Dedifferentiated amniotic fluid mesenchymal stem cell (primary cell): ENCODE measurements at regions not wholly inside any gene's neighbourhood (a gene's known extent, or its start where the extent isn't known, plus 50 kb on each side); places are given as distances from the start of the nearest gene placed in this dataset.
"Not testable (repeated sequence)": the region's sequence is repeated elsewhere in the genome, so short reads cannot be mapped to it uniquely, and the experiment has no call there.

Experiments used
- DNase-seq: peaks from one replicate; pipeline ENCODE4 v3.0.0-alpha.2; 2016; ENCODE audit errors: extremely low spot score

DNA sequence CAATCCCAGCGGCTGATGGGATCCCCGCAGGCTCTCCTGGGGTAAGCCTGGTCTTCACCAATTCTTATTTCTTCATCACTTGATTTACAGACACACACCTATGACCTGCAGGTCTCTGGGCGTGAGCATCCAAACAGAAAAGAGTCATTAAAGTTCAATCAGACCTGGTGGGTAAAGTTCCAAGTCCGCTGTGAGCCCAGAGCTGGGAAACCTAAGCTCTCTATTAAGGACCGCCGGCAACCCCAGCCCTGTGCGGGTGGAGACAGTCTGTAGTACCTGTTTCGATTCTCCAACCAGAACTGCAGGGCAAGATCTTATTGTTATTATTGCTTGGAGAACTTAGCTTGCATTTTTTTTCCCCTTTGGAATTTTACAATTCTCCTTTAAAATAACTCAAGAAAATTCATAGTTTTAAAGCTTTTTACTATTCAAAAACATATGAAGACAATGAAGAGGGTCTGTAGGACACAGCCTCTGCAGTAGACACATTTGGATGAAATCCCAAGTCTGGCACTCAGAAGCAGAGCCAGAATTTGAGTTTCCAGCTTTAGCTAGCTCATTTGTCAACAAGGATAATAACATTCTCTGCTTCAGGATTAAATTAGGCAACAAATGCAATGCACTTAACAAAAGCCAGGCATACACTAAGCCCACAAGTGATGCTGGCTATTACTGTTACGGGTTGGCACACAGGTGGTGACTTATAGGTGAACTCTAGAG, 376.4 kb downstream of the INSIG2 start:
- no peak for DNase-seq

DNA sequence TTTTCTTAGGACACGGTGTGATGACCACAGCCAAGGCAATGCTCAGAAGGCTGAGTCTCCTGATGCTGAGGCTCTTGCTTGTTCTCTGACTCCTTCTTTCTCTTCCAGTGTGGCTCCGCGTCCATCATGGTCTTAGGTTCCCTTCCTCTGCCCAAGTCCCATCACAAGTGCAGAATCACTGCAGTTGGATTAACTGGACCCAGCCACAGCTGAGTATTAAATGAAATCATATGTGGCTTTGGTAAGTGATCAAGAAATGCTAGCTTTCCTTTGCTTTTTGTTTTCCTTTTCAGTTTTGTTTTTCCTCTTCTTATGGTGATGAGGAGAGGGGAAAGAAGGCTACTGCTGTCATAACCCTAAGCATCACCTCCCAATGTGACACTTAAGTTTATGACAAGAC, 375.8 kb downstream of the INSIG2 start:
- no peak for DNase-seq

DNA sequence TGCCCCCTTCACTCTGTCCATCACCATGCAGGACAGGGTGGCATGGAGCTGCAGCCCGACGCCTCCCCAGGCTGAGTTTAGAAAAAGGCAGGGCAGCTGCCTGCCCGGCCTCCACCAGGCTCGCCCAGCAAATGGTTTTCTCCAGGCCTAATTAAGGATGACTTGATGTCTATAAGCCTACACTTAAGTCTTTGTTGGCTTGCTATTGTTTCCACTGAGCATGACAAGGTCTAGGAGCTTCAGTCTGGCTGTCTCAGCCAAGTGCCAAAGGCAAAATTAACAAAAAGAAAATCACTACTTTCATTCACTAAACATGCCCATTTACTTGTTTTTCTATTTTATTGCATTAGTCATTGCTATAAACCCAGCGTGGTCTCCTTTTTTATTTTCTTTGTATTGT, 372.2 kb downstream of the INSIG2 start:
- no peak for DNase-seq

DNA sequence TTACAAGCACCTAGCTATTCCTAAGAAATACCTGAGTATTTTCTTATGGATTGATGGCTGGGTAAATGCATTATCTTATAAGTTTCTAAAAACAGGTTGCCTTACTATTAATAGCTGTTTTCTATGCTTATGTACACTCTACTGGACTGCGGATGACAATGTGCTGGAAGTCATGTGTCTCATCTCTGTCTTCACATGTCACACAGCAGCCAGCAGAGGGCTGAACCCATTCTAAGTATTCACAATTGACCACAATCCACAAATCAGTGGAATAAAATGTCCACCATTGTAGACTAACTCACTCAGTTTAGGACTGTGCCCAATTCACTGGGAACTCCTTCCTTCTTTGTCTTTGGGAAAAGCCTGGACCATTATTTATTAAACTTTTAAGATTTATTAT, 371.2 kb downstream of the INSIG2 start:
- DNase-seq: no peak

DNA sequence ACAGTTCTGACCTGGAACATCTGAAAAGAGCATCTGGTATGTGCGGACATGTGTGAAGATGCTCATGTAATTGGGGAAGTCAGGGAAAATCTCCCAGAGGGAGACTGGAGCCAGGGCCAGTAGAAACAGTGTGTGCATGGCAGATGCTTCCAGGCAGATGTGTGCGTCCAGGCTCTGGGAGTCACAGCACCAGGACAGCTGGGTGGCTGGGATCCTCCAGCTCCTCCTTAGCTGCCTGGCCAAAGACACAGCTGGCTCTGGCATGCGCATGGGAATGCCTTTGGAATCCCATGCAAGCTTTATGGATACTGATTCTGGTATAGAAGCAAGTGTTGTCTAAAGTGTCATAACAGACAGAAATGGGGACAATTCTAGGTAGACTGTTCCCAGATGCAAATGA, 369.7 kb downstream of the INSIG2 start:
- DNase-seq: no peak

DNA sequence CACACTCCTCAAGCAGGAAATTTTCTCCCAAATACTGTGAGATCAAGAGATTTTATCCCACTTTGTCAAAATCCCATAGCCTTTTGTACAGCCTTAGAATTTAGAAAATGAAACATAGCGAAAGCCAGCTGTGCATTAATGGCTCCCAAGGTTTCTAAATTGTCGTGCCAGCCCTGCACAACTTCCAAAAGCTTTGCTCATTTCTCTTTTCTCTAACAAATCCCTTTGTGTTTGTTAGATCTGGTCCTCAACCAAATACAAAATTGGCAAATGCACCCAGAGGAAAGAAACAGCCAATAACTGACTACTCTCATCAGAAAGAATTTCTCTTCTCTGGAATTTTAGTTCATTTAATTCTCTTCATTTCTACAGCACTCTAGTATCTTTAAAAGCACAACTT, 361.1 kb downstream of the INSIG2 start:
- no peak for DNase-seq

DNA sequence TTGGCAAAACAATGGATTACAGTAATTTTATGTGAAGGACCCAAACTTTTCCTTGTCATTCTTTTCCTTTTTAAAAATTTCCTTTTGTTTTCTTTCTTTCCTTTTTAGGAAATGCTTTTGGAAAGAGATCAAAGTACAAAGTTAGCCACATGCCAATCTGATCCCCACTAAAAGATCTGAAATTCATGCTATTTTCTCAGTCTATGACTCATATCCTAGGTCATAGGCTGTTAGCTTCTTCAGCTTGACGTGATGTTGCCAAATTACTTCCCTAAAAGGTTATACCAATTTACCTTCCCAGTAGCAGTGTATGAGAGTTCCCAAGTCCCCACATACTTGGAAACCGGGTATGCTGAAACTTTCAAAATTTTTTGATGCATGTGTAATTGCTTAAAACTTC, 355.3 kb downstream of the INSIG2 start:
- no peak for DNase-seq

DNA sequence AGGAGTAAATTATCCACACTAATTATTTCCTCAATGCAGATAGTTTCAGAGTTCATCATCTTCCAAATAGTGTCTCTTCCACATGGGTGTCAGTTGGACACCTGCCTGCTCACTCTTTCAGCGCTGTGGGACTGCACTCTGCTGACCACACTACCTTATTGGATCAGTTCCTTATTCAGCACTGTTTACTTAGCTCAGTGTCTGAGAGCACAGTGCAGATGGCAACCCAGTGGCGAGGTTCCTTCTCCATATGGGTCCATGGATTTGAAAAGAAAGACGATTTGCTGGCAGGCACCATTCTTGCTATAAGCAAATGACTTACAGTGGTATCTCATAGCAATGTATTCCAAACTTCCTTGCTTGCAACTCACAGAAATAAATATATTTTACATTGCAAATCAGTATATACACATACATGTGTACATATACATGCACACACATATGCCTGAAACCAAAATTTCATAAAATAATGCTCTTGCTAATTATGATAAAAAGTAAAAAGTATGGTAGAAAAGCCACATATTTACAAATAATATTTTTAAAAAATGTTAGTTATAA, 354.8 kb downstream of the INSIG2 start:
- DNase-seq: no peak

DNA sequence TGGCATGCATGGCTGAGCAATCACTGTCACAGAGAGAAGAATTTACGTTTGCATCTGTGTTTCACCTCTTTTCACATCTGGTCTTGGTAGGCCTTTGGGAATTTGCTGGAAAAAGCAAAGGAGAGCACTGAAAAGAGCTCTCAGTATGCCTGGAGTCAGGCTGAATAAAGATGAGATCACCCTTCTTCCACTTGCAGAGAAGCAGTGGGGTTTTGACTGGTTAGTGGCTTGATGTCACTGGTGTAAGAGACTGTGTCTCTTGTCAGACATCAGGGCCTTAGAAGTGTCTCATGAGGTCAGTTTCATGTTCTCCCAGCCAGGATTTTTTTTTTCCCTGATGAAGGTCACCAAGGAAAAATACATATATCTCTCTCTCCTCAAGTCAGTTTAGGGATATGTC, 353.8 kb downstream of the INSIG2 start:
- DNase-seq: no peak

DNA sequence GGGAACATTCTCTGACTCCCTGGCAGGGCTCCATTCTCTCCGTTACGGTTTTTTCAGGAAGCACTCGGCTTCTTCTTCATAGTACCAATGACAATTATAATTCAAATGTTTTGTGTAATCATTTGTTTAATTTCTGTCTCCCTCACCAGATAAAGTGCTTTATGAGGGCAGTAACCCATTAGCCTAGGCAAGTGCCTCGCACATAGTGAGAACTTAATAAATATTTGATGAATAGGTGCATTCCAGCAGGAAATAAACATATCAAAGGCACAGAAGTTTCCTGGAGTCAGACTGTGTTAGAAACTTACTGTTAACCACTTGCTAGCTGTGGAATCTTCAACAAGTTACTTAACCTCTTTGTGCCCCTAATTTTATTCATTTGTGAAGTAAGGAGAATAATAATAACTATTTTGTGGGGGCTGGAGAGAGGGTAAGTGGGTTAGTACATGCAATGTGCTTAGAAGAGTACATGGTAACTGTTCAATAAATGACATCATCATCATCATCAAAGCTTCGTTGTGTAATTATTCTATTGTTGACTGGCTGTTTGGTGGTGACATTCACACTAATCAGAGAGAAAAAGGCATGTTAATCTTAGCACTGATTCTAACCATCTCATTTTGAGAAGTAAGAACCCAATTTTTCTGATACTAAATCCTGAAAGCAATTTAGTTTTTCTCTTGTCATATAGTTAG, 352.3 kb downstream of the INSIG2 start:
- no peak for DNase-seq

DNA sequence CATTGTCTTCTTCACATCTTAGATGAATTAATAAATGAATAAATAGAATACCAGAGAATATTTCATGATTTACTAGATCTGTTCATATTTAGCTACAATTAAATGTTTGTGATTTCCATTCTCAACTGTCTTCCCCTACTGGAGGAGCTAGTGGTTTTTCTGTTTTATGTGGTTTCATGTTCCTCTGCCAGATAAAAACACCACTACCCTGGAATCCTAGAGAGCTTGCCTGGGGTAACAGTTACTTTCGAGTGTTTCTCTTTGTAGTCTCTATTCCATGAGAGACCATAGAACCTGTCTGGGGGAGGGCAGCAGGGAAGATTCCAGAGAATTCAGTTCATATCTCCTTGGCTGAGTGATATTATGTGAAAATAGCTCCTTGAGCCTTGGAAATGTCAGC, 349.2 kb downstream of the INSIG2 start:
- DNase-seq: no peak

DNA sequence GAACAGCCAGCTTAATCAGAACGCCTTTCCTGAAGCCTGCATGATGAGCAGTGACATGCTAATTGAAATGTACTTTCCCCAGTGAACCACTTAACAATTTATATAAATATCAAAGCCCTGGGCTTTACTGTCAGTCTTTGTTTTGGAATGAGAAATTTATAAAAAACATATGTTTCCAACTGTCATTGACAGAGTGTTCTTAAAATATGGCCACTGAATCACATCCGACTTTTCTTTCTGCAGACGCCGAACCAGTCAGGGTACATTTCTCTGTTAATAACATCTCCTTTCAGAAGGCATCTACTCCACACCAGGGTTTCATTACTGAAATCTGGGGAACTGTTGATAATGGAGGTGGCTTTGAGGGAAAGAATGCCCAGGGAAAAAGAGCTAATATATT, 343.7 kb downstream of the INSIG2 start:
- DNase-seq: no peak

DNA sequence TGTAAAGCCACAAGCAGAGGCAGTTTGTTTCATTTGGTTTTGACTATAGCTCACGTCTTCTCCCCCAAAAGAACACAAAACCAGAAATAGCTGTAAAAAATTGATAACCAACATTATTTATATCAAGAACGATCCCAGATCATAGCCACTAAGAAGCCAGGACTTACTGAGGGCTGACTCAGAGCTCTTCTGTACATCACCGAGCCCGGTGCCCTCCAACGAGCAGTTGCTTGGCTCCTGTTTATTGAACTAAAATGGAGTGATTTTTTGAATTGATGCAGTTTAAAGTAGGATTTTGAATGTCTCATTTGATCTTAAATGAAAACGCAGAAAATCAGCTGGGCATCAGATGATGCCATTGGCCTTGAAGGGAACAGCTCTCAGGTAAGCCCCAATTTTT, 343.3 kb downstream of the INSIG2 start:
- DNase-seq: peak; percentile 5

DNA sequence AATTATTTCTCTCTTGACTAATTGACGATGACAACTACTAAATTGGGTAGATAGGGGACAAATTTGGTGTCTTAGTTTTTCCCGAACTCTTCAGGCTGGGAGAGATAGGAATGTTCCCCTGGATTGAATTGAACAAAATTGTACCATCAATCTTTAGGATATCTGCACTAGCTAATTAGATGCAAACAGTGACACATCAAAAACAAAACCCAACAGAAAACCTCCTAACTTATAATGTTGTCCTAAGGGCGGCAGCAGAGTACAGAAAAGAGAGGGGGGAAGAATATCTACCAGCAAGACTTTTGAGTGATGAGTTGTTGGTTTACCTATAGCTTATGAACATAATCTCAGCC, 342.9 kb downstream of the INSIG2 start:
- DNase-seq: no peak

DNA sequence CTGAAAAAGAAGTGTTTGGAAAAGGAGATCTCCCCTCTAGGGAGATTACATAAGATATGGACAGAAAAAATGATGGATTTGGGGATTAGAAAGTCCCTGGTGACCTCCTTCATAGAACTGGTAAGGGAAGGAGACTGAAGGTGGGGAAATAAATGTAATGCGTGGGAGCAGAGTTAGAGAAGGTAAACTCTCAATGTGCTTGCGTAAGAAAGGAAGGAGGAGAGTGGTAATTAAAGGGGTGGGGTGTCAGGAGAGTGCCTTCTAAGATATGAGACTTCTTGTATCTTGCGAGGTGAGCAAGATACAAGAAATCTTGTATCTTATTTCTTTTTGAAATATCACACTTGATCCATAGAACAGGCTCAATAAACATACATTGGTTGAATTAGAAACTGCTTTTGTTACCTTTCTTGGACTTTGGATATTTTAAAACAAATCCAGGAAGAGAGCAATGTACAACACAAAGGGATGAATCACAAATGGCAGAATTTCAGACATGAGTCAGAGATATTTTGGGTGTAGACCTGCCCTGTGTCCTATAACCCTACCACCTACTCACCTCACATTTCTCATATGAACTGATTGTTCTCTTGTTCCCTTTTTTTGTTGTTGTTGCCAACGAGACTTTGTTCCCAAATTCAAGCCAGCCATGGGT, 342.4 kb downstream of the INSIG2 start:
- DNase-seq: no peak

DNA sequence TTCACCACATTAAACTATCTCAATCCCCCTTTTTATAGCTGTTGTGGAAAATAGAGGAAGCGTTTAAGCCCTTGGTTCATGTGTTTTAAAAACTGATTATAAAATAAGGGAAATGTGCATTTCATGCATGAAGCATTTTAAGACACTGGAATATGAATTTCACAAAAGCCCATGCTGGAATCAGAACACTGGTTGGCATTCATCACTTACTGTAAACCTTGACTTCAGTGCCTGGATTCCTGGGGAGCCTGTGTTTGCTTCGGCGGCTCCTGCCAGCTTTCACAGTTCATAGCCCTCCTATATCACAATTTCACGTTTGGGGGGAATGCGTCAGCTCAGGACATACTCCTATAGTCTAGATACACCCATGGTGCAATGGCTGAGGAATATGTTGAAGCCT, 336.9 kb downstream of the INSIG2 start:
- DNase-seq: no peak

DNA sequence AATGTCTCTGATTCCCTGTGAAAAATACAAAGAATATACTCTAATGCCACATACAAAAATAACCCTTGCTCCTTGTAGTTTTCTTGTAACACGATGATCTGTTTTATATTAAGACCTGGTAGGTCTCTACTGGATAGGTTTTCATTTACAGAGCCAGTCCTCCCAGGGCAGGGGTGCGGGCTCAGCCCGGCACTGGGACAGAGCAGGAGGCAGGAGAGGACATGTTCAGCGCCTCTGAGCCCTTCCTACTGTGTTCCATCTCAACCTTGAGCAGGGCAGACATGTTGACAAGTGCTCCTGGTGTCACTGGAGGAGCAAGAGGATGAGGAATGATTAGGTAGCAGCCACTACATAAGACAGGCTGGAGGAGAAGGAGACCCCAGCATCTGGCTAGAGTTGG, 335.5 kb downstream of the INSIG2 start:
- no peak for DNase-seq

DNA sequence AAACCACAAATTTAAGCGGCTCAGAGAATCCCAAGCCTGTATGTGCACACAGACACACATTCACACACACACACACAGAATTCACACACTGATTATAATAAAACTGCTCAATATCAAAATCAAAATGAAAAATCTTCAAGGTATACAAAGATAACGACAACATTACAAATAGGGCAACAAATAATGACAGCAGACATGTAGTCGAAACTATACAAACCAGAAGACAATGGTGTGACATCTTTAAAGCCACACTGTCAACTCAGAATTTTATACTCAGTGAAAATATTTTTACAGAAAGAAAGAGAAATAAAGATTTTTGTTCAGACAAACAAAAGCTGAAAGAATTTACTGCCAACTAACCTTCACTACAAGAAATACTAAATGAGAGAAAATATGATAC, 333.4 kb downstream of the INSIG2 start:
- DNase-seq: no peak

DNA sequence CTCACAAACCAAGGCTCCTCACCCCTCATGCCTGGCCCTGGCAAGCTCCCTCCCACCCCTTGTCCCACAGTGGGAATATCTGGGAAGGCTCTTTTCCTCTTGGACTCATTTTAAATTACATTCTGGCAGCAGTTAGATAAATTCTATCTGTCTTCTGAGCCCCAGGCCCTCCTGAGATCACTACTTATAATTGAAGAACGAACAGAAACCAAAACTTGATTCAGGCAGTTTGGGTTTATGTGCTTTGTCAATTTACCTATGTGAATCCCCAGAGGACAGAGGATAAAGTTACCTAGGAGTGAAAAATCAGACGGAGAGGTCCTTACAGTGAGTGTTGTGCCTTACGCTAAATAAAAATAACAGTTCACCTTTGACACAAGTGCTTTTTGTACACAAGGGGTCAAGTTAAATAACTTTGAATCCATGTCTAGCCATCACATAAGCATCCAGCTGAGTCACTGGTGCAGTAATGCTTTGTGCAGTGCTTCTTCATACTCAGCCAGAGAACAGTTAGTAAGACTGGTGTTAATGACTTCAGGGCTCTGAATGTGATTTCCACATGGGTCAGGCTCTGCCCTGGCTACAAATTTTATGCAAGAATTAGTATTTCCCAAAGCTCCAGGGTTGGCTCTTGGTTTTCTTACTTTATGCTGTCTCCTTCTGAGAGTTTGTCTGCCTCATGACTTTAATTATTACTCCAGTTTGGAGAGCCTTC, 329.3 kb downstream of the INSIG2 start:
- no peak for DNase-seq

DNA sequence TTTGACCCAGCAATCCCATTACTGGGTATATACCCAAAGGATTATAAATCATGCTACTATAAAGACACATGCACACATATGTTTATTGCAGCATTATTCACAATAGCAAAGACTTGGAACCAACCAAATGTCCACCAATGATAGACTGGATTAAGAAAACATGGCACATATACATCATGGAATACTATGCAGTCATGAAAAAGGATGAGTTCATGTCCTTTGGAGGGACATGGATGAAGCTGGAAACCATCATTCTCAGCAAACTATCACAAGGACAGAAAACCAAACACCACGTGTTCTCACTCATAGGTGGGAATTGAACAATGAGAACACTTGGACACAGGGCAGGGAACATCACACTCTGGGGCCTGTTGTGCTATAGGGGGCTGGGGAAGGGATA, 326.9 kb downstream of the INSIG2 start:
- DNase-seq: not testable (repeated sequence)

DNA sequence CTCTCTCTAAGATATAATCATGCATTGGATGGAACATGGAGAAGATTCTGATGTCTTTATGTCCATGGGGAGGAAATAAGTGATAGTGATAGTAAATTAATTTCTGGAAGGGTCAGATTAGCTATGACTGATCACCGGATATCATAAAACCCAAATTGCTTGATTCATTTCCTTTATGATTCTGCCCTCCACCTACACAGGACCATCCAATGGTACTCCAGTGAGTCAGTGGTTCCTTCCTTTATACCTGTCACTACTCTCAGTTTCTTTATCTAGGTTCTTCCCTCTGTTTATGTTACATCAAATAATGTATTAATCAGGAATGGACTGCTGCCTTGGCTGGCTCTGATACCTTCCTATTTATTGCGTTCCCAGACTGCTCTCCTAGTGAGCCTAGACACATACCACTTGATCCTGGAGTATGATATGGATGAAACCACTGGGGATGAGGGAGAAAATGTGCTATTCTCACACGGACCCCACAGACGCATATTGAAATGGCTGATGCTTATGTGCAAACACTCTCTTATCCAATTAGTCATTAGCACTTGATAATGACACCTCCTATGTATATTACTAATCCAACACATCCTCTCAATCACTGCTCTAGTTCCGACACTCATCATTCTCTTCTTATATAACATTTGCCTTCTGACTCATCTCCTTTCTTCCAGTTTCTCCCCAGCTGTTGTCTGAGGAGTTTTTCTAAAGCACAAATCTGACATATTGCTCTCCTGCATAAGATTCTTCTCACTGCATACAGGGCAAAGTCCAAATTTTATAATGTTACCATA, 315.6 kb downstream of the INSIG2 start:
- DNase-seq: no peak

DNA sequence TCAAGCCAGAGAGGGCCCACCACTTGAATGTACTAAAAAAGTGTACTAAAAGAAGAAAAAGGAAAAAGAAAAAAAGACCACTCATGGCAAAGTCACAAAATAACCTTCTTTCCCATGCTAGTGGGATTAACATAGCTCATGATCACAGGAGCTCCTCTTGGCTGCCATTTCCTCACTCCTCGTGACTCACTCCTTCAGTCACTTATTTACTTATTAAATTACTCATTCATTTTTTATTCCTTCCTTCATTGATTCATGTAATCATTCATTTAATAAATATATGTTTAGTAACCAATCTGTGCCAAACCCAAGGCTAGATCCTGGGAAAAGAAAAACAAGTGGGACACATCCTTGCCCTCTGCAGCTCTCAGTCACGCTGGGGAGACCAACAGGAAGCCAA, 300.5 kb downstream of the INSIG2 start:
- no peak for DNase-seq
